Right ventricle myocardium inferior (tissue), 1 donor: ENCODE measurements at regions not wholly inside any gene's neighbourhood (a gene's known extent, or its start where the extent isn't known, plus 50 kb on each side); places are given as distances from the start of the nearest gene placed in this dataset.
A peak's percentile ranks its signal among the peaks of the same experiment; 100 is the strongest.

ENCODE experiments used
- ATAC-seq: fragments of 200-7000 bp; cut with Tn5 transposase; one replicate; pipeline ENCODE4 v1.9.1; 2020; ENCODE audit warnings: mild to moderate bottlenecking, moderate library complexity
- DNase-seq: peaks from one replicate; pipeline ENCODE4 v3.0.0; 2021; ENCODE audit errors: missing footprints
- intact Hi-C: fragments of 100-400 bp; cut with DNase I; formaldehyde crosslinking; loops from one replicate; pipeline ENCODE4 v1.11.0; 2022
- donor health status: DM: no; HTN: yes; CAD: no; lungs with severe emphysema.

GRCh38 chr12:124726596-124727263 is 136.9 kb downstream of the SCARB1 start:
- no peak for ATAC-seq

GRCh38 chr12:124725597-124726237 is 137.9 kb downstream of the SCARB1 start:
- ATAC-seq (peak; percentile 22), DNase-seq (no peak)
- intact Hi-C loops = loop anchor here (5.0 kb wide), 1 partner anchor 673 kb away; no protein-coding TSS in a partner anchor

More at GRCh38 chr12:124726596-124727263, 136.9 kb downstream of the SCARB1 start:
- intact Hi-C loops = loop anchor here (5.0 kb wide), 1 partner anchor 674 kb away; no protein-coding TSS in a partner anchor
- DNase-seq = no peak

DNA sequence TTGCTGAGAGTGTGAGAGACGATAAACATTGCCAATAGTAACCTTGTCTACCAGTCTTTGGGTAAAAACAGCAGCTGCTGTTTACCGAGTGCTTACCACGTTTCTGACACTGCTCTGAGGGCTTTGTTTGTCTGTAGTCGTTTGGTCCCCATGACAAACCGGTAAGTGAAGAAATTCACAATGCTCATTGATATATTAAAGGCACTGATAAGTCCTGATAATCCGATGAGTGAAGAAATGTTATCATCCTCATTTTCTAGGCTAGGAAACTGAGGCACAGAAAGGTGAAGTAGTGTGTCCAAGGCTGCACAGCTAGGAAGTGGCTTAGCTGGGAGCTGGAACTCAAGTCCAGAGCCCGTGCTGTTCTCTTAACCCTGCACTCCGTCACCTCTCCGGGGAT is 138.6 kb downstream of the SCARB1 start:
- ATAC-seq (no peak), DNase-seq (no peak)
- intact Hi-C loops = loop anchor here (5.0 kb wide), 1 partner anchor 673 kb away; no protein-coding TSS in a partner anchor

DNA sequence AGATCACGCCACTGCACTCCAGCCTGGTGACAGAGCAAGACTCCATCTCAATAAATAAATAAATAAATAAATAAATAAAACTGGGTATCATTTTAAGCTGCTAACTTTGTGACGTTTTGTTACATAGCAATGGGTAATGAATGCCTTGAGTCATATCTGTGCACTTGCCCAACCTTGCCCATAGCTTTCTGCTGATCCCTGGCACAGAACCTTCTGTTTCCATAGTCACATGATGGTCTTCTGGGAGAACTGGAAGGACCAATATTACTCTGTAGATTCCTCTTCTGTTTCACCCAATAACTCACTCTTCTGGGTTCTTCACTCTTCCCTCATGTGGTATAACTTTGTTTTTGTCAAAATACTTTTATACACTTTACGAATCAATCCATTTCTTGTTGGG is 140.8 kb downstream of the SCARB1 start:
- intact Hi-C loops = no loop called here
- no peak for DNase-seq
- ATAC-seq = no peak

DNA sequence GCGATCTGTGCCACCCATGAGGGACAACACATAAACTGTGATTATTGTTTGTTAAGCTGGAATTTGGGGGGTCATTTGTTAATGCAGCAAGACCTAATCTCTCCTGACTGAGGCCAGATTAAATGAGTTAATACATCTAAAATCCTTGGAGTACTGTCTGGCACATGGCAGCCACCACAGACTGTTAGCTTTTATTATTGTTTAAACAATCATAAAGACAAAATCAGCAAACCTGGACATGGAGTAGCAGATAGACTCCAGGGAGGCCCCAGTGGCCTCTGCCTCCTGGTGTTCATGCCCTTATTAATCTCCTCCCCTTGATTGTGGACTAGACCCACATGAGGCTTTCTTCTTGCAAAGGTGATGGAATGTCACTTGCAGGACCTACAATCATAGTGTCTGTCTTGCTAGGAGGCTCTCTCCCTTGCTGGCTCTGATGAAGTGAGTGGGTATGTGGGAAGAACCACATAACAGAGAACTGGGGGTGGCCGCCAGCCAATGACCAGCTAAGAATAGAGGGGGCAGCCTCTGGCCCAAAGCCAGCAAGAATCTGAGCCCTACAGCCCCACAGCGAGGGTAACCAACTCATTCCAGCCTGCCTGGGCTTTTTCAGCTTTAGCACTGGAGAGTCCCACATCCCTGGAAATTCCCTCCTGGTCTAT is 142.0 kb downstream of the SCARB1 start:
- ATAC-seq (no peak), DNase-seq (no peak)
- intact Hi-C loops = no loop called here

GRCh38 chr12:124720681-124721500 is 142.8 kb downstream of the SCARB1 start:
- ATAC-seq = peak; percentile 51
- intact Hi-C loops = no loop called here
- DNase-seq = peak; percentile 77

GRCh38 chr12:124720004-124720680 is 143.5 kb downstream of the SCARB1 start:
- intact Hi-C loops = no loop called here
- no peak for DNase-seq
- peak; percentile 13 for ATAC-seq

DNA sequence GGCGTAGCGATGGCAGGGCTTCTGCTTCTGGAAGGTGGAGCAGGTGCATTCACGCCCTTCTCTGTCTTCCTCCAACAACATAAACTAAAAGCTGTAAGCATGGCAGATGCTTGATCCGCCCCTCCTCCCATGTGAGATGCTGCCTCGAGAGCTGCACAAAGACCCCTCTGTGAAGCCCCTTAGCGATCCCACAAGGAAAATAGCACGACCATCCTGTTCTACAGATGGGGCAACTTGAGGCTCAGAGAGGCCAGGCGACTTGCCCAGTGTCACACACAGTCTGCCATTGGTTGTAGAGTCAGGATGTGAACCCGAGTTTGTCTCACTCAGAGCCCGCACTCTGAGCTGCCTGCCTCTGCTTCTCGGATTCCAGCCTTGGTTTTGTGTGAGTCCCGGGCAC is 144.4 kb downstream of the SCARB1 start:
- intact Hi-C loops = no loop called here
- ATAC-seq (no peak), DNase-seq (no peak)

GRCh38 chr12:124718458-124718857 is 145.2 kb downstream of the SCARB1 start:
- intact Hi-C loops = no loop called here
- DNase-seq (no peak), ATAC-seq (no peak)

GRCh38 chr12:124718036-124718435 is 145.6 kb downstream of the SCARB1 start:
- DNase-seq (no peak), ATAC-seq (no peak)

DNA sequence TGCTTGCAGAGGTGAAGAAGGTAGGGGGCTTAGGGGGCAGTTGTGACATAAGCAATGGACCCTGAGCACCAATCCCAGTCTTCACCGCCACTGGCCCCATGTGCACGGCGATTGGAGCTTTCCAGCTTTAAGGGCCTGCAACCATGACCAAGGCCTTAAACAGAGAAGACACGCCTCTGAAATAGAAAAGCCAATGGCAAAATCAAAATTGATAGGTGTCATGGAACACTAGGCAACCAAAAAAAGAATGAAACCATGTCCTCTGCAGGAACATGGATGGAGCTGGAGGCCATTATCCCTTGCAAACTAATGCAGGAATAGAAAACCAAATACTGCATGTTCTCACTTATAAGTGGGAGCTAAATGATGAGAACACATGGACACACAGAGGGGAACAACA is 146.3 kb downstream of the SCARB1 start:
- no peak for ATAC-seq
- no peak for DNase-seq
- intact Hi-C loops = no loop called here

More at GRCh38 chr12:124718036-124718435, 145.6 kb downstream of the SCARB1 start:
- intact Hi-C loops = no loop called here

DNA sequence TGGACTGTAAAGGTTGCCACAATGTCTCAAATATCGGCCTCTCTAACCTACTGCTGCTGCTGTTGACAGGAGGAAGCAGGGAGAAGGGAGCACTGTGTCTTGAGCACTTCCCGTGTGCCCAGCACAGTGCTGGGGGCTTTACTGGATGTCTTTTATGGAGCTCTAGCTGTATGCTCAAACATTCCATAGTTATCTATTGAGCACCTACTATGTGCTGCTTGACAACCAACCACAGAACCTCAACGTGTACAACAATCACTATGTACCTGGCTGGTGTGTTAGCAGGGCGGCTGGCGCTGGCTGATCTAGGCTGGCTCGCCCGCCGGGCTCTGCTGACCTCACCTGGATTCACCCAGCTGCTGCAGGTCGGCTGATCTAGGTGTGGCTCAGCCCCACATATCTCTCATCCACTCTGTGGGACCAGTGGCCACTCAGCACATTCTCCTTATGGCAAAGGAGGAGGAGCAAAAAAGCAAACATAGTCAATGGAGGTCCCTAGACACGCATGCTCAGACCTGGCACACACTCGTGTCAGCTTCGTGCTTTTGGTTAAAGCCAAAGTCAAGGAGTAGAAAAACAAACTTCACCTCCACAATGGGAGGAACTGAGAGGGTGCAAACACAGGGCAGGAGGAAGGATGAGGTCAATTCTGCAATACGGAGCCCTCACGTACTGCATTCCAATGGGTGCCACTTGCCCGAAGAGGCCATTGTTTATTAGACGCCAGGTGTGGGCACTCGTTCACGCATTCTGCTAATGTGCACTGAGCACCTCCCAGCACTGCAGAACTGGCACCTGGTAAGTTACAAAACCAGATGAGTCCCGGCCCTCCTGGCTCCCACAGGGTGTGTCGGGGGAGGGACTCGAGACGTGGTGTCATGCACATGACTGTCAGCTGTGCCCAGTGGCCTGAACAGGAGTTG is 147.2 kb downstream of the SCARB1 start:
- DNase-seq (no peak), ATAC-seq (no peak)
- intact Hi-C loops = no loop called here

DNA sequence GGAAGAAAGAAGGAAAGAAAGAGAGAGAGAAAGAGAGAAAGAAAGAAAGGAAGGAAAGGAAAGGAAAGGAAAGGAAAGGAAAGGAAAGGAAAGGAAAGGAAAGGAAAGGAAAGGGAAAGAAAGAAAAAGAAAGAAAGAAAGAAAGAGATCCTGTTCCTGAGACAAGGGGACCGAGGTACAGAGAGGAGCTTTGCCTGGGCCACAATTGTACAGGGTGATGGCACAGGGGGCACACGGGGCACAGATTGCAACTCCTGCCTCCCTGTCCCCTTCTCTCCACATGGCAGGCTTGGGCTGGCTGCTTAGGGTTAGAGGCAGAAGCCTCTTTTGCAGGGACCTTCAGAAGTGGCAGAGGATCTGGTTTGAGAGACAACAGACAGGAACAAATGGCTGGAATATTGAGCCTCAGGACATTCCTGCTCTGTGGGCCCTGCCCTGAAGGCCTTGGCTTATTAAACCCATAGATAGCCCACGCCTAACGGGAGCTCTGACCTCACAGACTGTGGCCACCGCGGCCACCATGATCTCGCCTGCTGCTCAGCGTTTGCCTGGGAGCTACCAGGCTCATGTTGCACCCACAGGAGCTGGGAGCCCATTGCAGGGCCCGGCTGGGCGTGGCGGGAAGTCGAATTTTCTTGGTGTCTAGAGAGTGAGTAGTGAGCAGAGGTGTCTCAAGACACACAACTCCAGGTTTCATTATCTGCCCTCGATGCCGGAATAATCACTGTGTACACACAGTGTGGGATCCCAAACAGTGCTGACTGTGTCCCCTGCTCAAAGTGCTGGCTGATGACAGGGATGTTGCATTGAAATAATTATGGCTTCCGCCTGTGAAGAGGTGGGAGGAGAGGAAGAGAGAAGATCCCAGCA is 147.9 kb upstream of the NCOR2 start:
- intact Hi-C loops = no loop called here
- DNase-seq (no peak), ATAC-seq (no peak)

GRCh38 chr12:124713436-124714082 is 146.1 kb upstream of the NCOR2 start:
- DNase-seq (no peak), ATAC-seq (peak; percentile 51)
- intact Hi-C loops = no loop called here

- intact Hi-C loops = no loop called here
- peak; percentile 76 for ATAC-seq
- DNase-seq = peak; percentile 86
Measured at GRCh38 chr12:124713041-124713435, 145.6 kb upstream of the NCOR2 start.

DNA sequence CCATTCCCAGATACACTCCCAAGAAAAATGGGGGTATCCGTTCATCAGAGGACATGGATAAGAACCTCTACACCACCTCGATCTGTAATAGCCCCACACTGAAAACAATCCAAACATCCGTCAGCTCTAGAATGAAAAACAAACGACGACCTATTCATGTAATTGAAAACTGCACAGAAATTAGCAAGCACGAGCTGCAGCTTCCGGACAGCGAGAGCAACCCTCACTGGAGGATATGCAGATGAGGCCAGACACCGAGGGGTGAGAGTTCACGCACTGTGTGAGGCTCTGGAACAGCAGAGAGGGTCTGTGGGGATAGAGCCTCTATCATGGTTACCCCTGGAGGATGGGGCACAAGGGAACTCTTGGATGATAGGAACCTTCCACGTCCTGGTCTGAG is 143.9 kb upstream of the NCOR2 start:
- ATAC-seq (no peak), DNase-seq (no peak)
- intact Hi-C loops = no loop called here
